GM21825 (cell line): ENCODE measurements at regions not wholly inside any gene's neighbourhood (a gene's known extent, or its start where the extent isn't known, plus 50 kb on each side); places are given as distances from the start of the nearest gene placed in this dataset.
"Not testable (repeated sequence)": the region's sequence is repeated elsewhere in the genome, so short reads cannot be mapped to it uniquely, and the experiment has no call there.

ENCODE experiments used
- ATAC-seq: cut with Tn5 transposase; IDR thresholded peaks from one replicate; pipeline ENCODE4 v1.9.1; 2021; ENCODE audit warnings: mild to moderate bottlenecking, moderate library complexity; ENCODE audit not compliant: unreplicated experiment

DNA sequence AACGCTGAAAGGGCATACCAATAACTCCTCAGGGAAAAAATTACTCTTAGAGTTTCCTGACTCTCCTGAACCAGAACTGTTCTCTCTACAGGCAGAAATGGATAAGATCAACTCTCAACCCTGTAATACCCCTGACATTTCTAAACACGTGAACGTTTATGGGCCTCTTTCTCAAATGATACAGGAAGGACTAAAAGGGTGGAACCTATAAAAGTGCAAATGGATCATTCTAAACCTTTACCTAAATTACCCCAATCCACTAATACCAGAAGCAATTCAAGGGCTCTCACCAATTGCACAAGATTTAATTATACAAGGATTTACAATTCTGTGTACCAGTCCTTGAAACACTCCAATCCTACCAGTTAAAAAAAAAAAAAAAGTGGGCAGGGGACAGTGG is 98.0 kb upstream of the FAM174B start:
- no peak for ATAC-seq

- no peak for ATAC-seq
Observed at GRCh38 chr15:92763459-92763858, 107.9 kb upstream of the FAM174B start.

DNA sequence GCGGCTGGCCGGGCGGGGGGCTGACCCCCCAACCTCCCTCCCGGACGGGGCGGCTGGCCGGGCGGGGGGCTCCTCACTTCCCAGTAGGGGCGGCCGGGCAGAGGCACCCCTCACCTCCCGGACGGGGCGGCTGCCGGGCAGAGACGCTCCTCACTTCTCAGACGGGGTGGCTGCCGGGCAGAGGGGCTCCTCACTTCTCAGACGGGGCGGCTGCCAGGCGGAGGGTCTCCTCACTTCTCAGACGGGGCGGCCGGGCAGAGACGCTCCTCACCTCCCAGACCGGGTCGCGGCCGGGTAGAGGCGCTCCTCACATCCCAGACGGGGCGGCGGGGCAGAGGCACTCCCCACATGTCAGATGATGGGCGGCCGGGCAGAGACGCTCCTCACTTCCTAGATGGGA is 112.6 kb upstream of the FAM174B start:
- not testable (repeated sequence) for ATAC-seq

GRCh38 chr15:92770641-92771040 is 115.1 kb upstream of the FAM174B start:
- no peak for ATAC-seq

GRCh38 chr15:92772061-92772460 is 116.5 kb upstream of the FAM174B start:
- ATAC-seq = no peak

DNA sequence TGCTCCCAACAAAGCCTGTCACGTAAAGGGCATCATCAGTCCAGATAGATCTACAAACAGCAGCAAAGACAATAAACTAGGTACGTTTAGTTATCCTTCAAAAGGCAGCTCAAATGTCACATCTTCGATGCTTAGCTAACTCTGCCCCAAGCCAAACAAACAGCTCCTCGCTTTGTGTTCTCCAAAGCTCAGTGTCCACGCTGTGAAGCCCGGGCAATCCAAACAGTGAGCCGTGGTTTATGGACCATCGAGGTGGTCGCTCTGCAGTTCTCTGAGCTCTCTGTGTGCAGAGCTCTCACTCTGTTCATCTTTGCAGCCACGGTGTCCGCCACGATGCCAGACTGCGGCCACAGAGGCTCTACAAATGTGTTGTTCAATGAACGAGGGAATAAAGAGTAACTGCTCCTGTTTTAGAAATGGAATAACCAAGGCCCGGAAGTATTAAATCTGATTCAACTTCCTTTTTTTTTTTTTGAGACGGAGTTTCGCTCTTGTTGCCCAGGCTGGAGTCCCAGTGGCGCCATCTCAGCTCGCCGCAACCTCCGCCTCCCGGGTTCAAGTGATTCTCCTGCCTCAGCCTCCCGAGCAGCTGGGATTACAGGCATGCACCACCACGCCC is 117.2 kb upstream of the FAM174B start:
- ATAC-seq = no peak

DNA sequence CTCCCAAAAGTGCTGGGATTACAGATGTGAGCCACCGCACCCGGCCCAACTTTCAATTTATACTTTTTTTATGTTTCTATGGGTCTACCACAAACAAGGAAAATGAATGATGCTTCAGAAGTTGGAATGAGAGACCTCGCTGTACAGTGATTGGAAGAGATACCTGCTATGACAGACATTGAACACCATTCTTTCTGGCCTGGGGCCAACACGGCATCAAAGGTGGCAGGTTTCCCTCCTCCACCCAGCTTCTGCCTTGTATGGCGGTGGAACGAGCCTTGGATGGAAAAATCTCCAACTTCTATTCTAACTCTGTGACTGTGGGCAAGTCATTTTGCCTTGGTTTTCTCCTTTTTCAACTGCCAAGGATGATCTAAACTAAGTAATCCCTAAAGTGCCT is 117.8 kb upstream of the FAM174B start:
- ATAC-seq = no peak

GRCh38 chr15:92779874-92780273 is 120.2 kb upstream of the CHD2 start:
- ATAC-seq = no peak

DNA sequence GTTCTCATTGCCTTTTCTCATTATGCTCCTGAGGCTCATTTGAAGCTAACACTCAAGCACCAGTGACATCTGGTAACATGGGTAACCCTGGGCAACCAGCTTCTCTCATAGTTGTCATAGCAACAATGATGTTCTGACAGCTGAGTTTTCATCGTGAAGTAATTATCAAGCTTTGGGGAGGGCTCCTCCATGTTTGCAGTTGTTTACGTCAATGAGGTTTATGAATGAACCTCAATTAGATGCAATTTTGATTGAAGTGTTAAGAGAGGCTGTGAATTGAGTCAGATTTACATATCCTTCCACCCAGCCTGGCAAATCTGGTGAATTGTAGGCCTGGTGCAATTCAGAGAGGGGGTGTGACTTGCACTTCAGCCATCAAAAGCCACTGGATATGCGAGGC is 119.3 kb upstream of the CHD2 start:
- no peak for ATAC-seq

- no peak for ATAC-seq
Observed at GRCh38 chr15:92781925-92782453, 118.1 kb upstream of the CHD2 start.

GRCh38 chr15:92787116-92787515 is 113.0 kb upstream of the CHD2 start:
- ATAC-seq = no peak

DNA sequence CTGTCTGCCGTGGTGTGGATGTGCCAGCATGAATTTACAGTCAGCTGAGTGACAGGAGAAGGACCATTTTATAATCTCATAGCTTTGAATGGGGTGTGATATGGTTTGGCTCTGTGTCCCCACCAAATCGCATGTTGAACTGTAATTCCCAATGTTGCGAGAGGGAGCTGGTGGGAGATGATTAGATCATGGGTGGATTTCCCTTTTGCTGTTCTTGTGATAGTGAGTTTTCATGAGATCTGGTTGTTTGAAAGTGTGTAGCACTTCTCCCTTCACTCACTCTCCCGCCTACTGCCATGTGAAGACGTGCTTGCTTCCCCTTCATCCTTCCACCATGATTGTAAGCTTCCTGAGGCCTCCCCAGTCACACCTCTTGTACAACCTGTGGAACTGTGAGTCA is 111.9 kb upstream of the CHD2 start:
- no peak for ATAC-seq

- ATAC-seq = not testable (repeated sequence)
Observed at GRCh38 chr15:92788793-92789192, 111.3 kb upstream of the CHD2 start.

DNA sequence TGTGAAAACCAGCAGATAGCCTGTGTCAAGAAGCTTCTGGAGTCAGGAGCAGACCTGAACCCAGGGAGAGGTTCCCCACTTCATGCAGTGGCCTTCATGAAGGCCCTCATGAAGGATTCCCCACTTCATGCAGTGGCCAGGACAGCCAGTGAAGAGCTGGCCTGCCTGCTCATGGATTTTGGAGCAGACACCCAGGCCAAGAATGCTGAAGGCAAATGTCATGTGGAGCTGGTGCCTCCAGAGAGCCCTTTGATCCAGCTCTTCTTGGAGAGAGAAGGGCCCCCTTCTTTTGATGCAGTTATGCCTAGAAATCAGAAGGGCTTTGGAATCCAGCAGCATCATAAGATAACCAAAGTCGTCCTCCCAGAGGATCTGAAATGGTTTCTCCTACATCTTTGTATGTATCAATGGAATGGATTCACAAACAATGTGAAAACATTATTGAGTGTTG is 103.9 kb upstream of the CHD2 start:
- ATAC-seq = no peak

GRCh38 chr15:92797168-92798052 is 102.7 kb upstream of the CHD2 start:
- peak; percentile 76 for ATAC-seq

DNA sequence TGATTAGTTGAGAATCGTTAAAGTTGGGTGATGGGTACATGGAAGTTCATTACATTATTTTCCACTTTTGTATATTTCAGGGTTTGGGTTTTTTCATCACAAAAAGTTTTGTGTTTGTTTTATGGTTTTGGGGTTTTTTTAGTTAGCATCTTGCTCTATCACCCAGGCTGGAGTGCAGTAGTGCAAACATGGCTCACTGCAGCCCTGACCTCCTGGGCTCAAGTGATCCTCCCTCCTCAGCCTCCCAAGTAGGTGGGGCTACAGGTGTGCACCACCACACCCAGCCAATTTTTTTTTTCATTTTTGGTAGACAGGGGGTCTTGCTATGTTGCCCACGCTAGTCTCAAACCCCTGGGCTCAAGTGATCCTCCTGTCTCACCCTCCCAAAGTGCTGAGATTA is 100.1 kb upstream of the CHD2 start:
- ATAC-seq = no peak

DNA sequence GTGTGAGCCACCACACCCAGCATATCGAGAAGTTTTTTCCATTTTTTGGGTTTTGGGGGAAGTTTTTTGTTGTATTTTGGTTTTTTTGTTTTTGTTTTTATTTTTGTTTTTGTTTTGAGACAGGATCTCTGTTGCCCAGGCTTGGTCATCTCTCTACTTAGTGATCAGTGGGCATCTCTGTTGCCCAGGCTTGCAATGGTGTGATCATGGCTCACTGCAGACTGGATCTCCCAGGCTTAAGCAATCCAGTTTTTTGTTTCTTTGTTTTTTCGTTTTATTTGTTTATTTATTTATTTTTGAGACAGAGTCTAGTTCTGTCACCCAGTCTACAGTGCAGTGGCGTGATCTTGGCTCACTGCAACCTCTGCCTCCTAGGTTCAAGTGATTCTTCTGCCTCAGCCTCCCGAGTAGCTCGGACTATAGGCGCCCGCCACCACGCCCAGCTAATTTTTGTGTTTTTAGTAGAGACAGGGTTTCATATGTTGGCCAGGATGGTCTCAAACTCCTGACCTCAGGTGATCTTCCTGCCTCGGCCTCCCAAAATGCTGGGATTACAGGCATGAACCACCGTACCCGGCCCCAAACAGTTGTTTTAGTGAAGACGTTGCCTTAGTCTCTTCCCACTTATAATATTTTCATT is 99.6 kb upstream of the CHD2 start:
- ATAC-seq = not testable (repeated sequence)

DNA sequence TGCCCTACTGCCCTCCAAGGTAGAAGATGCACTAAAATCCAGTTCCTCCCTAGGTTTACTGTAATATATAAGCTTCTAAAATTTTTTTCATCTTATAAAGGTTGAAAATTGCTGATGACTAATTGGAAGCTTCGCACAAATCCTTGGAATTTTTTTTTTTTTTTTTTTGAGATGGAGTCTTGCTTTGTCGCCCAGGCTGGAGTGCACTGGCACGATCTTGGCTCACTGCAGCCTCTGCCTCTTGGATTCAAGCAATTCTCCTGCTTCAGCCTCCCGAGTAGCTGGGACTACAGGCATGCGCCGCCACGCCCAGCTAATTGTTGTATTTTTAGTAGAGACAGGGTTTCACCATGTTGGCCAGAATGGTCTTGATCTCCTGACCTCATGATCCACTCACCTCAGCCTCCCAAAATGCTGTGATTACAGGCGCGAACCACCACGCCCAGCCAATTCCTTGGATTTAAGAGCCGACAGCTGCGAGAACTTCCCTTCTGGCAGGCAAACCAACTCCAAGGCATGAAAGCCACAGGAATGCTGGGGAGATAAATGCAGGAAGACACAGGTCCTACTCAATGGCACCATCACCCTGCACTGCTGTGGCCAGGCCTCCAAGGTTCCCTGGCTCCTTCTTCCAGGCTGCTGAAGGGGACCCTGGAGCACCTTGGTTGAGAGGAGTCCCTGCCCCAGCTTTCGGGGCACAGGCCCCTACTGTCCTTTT is 98.9 kb upstream of the CHD2 start:
- not testable (repeated sequence) for ATAC-seq

DNA sequence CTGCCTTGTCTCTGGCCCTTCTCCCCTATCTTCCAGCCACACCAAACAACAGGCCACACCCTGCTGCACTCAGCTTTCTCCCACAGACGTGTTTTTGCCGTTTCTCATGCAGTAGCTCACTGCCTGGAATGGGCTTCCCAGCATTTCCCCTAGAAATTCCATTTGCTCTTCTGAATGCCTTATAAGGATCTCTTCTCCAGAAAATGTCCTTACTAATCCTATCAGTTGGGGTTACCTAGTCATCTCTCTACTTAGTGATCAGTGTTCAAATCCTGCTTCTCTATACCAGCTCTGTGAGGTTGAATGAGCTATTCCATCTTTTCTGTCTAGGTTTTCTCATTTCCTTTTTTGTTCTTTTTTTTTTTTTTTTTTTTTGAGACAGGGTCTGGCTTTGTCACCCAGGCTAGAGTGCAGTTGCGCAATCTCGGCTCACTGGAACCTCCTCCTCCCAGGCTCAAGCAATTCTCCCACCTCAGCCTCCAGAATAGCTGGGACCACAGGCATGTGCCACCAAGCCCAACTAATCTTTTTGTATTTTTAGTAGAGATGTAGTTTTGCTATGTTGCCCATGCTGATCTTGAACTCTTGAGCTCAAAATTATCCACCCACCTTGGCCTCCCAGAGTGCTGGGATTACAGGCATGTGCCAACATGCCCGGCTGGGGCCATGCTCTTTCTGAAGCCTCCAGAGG is 98.2 kb upstream of the CHD2 start:
- ATAC-seq = no peak

GRCh38 chr15:92803536-92803851 is 96.6 kb upstream of the CHD2 start:
- no peak for ATAC-seq
